Hepatocyte (in vitro differentiated cells): ENCODE measurements at regions not wholly inside any gene's neighbourhood (a gene's known extent, or its start where the extent isn't known, plus 50 kb on each side); places are given as distances from the start of the nearest gene placed in this dataset.

Source experiments
- CTCF ChIP-seq: fragments of 200-600 bp; sonication (generic); IDR thresholded peaks from 2 replicates; pipeline ENCODE4 v1.5.1; 2016; ENCODE audit warnings: antibody characterized with exemption, mild to moderate bottlenecking; ENCODE audit not compliant: poor library complexity
- EZH2 ChIP-seq: fragments of 200-600 bp; sonication (generic); IDR thresholded peaks from 2 replicates; pipeline ENCODE4 v1.6.1; 2016; ENCODE audit warnings: antibody characterized with exemption, mild to moderate bottlenecking, borderline replicate concordance
- EZH2phosphoT487 ChIP-seq: fragments of 200-600 bp; sonication (generic); IDR thresholded peaks from one replicate; pipeline ENCODE4 v1.6.1; 2018; ENCODE audit warnings: antibody characterized with exemption, mild to moderate bottlenecking, low read depth, moderate library complexity; ENCODE audit not compliant: unreplicated experiment, severe bottlenecking

DNA sequence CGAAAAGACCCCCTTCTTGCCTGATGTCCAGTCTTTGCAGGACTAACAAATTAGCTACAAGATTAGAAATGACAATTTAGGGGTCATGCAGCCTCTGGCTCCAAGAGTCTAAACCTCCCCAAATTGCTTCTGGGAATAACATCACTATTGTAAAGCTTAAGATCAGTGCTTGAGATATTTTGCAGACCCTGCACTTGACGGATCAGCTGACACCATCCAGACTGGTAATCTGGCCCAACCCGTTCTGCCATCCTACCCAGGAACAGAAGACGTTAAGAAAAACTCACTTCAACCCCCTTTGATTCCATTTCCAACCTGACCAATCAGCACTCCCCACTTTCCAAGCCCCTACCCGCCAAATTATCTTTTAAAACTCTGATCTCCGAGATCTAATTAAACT lies 236.7 kb upstream of the KRR1 start:
- no peak for TF ChIP-seq CTCF
- no peak for TF ChIP-seq EZH2
- no peak for TF ChIP-seq EZH2phosphoT487
